ENCODE measurements at regions not wholly inside any gene's neighbourhood (a gene's known extent, or its start where the extent isn't known, plus 50 kb on each side); places are given as distances from the start of the nearest gene placed in this dataset.
"Not testable (repeated sequence)": the region's sequence is repeated elsewhere in the genome, so short reads cannot be mapped to it uniquely, and the experiment has no call there.

- not testable (repeated sequence) for DNase-seq (ENCODE audit: low read depth)
Observed at GRCh38 chr21:17299576-17299975, 213.3 kb upstream of the CXADR start.

- DNase-seq (ENCODE audit: low read depth) = not testable (repeated sequence)
Observed at GRCh38 chr21:17327715-17328114, 185.1 kb upstream of the CXADR start.

GRCh38 chr21:17334484-17334883, 178.4 kb upstream of the CXADR start:
- DNase-seq (ENCODE audit: low read depth) = no peak

- DNase-seq (ENCODE audit: low read depth) = no peak
Observed at GRCh38 chr21:17340081-17340480, 172.8 kb upstream of the CXADR start.

- no peak for DNase-seq (ENCODE audit: low read depth)
Observed at GRCh38 chr21:17343055-17343454, 169.8 kb upstream of the CXADR start.

GRCh38 chr21:17348357-17348756, 164.5 kb upstream of the CXADR start:
- DNase-seq (ENCODE audit: low read depth) = no peak

- DNase-seq (ENCODE audit: low read depth) = no peak
Observed at GRCh38 chr21:17348849-17349248, 164.0 kb upstream of the CXADR start.

GRCh38 chr21:17351766-17352165, 161.1 kb upstream of the CXADR start:
- DNase-seq (ENCODE audit: low read depth) = no peak

GRCh38 chr21:17352996-17353655, 159.7 kb upstream of the CXADR start:
- no peak for DNase-seq (ENCODE audit: low read depth)

- DNase-seq (ENCODE audit: low read depth) = no peak
Observed at GRCh38 chr21:17359781-17360180, 153.1 kb upstream of the CXADR start.

GRCh38 chr21:17368748-17369363, 144.0 kb upstream of the CXADR start:
- no peak for DNase-seq (ENCODE audit: low read depth)

- DNase-seq (ENCODE audit: low read depth) = no peak
Observed at GRCh38 chr21:17370263-17370662, 142.6 kb upstream of the CXADR start.

- DNase-seq (ENCODE audit: low read depth) = no peak
Observed at GRCh38 chr21:17370916-17371315, 141.9 kb upstream of the CXADR start.

GRCh38 chr21:17371450-17371849, 141.4 kb upstream of the CXADR start:
- no peak for DNase-seq (ENCODE audit: low read depth)

- DNase-seq (ENCODE audit: low read depth) = no peak
Observed at GRCh38 chr21:17372200-17372599, 140.6 kb upstream of the CXADR start.

GRCh38 chr21:17386498-17386897, 126.3 kb upstream of the CXADR start:
- no peak for DNase-seq (ENCODE audit: low read depth)

- DNase-seq (ENCODE audit: low read depth) = peak; percentile 40
Observed at GRCh38 chr21:17387030-17387617, 125.7 kb upstream of the CXADR start.

GRCh38 chr21:17388226-17388625, 124.6 kb upstream of the CXADR start:
- no peak for DNase-seq (ENCODE audit: low read depth)

GRCh38 chr21:17389311-17389710, 123.5 kb upstream of the CXADR start:
- DNase-seq (ENCODE audit: low read depth) = no peak

- DNase-seq (ENCODE audit: low read depth) = no peak
Observed at GRCh38 chr21:17390569-17390968, 122.3 kb upstream of the CXADR start.

GRCh38 chr21:17391811-17392340, 121.0 kb upstream of the CXADR start:
- DNase-seq (ENCODE audit: low read depth) = no peak

- DNase-seq (ENCODE audit: low read depth) = no peak
Observed at GRCh38 chr21:17393413-17393812, 119.4 kb upstream of the CXADR start.

- no peak for DNase-seq (ENCODE audit: low read depth)
Observed at GRCh38 chr21:17396948-17397347, 115.9 kb upstream of the CXADR start.
